HEK293T (cell line): ENCODE measurements at regions not wholly inside any gene's neighbourhood (a gene's known extent, or its start where the extent isn't known, plus 50 kb on each side); places are given as distances from the start of the nearest gene placed in this dataset.

Experiments
- ARNT ChIP-seq: fragments of 450-650 bp; IDR thresholded peaks from 2 replicates; pipeline ENCODE4 v1.6.1; 2017; ENCODE audit warnings: mild to moderate bottlenecking
- BHLHE40 ChIP-seq: fragments of 450-650 bp; IDR thresholded peaks from 2 replicates; pipeline ENCODE4 v1.6.1; 2016; ENCODE audit warnings: mild to moderate bottlenecking, moderate library complexity, borderline replicate concordance
- FOXA1 ChIP-seq: fragments of 450-650 bp; IDR thresholded peaks from 2 replicates; pipeline ENCODE4 v1.6.1; 2016; ENCODE audit warnings: mild to moderate bottlenecking
- FOXK2 ChIP-seq: fragments of 450-650 bp; IDR thresholded peaks from 2 replicates; pipeline ENCODE4 v1.6.1; 2016; ENCODE audit warnings: mild to moderate bottlenecking
- FOXM1 ChIP-seq: fragments of 450-650 bp; IDR thresholded peaks from 2 replicates; pipeline ENCODE4 v1.6.1; 2017; ENCODE audit warnings: mild to moderate bottlenecking, borderline replicate concordance
- HDGF ChIP-seq: fragments of 450-650 bp; IDR thresholded peaks from 2 replicates; pipeline ENCODE4 v1.6.1; 2017; ENCODE audit warnings: antibody characterized with exemption, borderline replicate concordance
- L3MBTL2 ChIP-seq: fragments of 450-650 bp; conservative IDR thresholded peaks from 2 replicates; pipeline ENCODE4 v1.6.1; 2016; ENCODE audit warnings: mild to moderate bottlenecking
- SP1 ChIP-seq: fragments of 450-650 bp; IDR thresholded peaks from 2 replicates; pipeline ENCODE4 v1.6.1; 2017
- SUZ12 ChIP-seq: fragments of 450-650 bp; IDR thresholded peaks from 2 replicates; pipeline ENCODE4 v1.6.1; 2016; ENCODE audit warnings: mild to moderate bottlenecking
- TARDBP ChIP-seq: fragments of 450-650 bp; IDR thresholded peaks from 2 replicates; pipeline ENCODE4 v1.6.1; 2016

DNA sequence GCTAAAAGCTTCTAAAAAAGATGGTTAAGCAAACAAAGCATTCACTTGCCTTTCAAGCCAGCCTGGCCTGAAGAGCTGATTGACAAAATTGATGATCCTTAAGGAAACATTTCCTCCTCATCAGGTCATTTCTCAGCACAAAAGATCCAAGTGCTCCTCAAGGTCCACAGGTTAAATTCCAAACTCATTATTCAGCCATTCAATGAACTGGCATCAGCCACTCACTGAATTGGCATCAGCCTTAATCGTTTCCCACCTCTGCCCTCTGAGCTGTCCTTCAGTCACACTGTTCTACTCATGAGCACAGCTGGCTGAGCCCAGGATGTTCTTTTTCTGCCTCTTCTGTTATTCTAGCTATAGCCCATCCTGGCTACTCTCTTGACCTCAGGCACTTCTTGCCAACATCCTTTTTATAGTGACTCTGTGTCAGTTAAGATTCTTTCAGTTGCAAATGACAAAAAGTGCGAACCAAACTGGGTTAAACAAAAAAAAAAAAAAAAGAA is 147.5 kb downstream of the RAB11FIP2 start:
- TF ChIP-seq FOXA1 (no peak), SP1 (no peak), TARDBP (no peak), L3MBTL2 (no peak), HDGF (no peak), FOXM1 (no peak), FOXK2 (no peak), ARNT (no peak), SUZ12 (no peak), BHLHE40 (no peak)
